ENCODE measurements at regions not wholly inside any gene's neighbourhood (a gene's known extent, or its start where the extent isn't known, plus 50 kb on each side); places are given as distances from the start of the nearest gene placed in this dataset.

DNA sequence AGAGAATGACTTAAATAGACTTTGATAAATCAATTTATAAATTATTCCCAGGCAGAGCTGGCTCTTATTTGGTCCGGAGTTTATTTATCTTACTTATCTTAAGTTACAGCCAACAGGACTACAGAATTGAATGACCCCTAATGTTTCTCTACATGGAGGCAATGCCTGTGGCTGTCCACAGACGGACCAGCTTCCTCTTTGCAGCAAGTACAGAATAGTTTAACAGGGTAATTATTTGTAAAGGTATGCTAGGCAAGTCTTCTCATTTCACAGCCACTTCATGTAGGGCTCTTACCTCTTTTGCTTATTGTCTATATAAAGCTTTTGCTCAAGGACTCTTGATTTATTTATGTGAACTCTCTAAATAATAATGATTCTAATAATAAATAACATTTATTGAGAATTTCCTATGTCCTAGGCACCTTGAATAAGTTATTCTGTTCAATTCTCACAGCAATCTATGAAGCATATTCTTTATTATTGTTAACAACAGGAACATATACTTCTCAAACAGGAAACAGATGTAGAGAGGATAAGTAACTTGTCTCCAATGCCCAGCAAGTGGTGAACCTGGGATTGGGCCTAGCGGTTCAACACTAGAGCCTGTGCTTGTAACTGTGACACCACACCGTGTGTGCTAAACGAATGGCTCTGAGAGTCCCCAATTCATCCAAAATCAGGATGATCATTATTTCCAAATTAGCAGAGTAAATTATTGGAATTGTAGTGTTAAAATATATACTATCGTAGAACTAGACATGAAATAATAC, 58.8 kb upstream of the NXPH2 start:
- Histone ChIP-seq H2BK5ac (ENCODE audit: insufficient read length, low read length) (no peak overlapping the region), H3K18ac (ENCODE audit: insufficient read length, low read depth, low read length) (no peak overlapping the region), H3K79me1 (ENCODE audit: insufficient read depth, low read depth, low read length, poor library complexity, severe bottlenecking) (no peaks in the 10 kb centered on the region), H4K91ac (ENCODE audit: insufficient read length, low read depth, low read length) (no peak overlapping the region), H3K23me2 (ENCODE audit: insufficient read length, low read depth, low read length, poor library complexity, severe bottlenecking) (no peaks in the 10 kb centered on the region), H2BK120ac (ENCODE audit: low read depth, low read length, poor library complexity, severe bottlenecking) (no peak overlapping the region), H3K14ac (ENCODE audit: insufficient read depth, low read length) (no peak overlapping the region), H3K9me3 (ENCODE audit: control insufficient read depth, low read depth, low read length) (no peaks in the 10 kb centered on the region), H2BK12ac (ENCODE audit: insufficient read length, low read depth, low read length) (no peak overlapping the region), H4K5ac (ENCODE audit: insufficient read length, low read depth, low read length) (no peak overlapping the region), H2AK5ac (ENCODE audit: insufficient read length, low read length) (no peak overlapping the region), H3T11ph (ENCODE audit: low read length) (no peak overlapping the region), H4K20me1 (ENCODE audit: control insufficient read depth, insufficient read depth, insufficient read length) (no peaks in the 10 kb centered on the region), H3K9ac (ENCODE audit: extremely low read depth, insufficient read length, low read length) (no peak overlapping the region), H4K8ac (replicated peaks; ENCODE audit: insufficient read length, low read depth, low read length) (no peak overlapping the region), H2BK15ac (ENCODE audit: low read depth, low read length) (no peak overlapping the region), H2AFZ (ENCODE audit: low read length) (no peak overlapping the region), H3K4ac (ENCODE audit: low read depth, low read length) (no peak overlapping the region), H3K4me2 (ENCODE audit: insufficient read depth, insufficient read length, low read length) (no peak overlapping the region), H3K27ac (ENCODE audit: insufficient read length, low read depth, low read length) (no peak overlapping the region), H3K4me1 (ENCODE audit: insufficient read depth, low read length) (no peaks in the 10 kb centered on the region), H3K23ac (ENCODE audit: insufficient read length, low read depth, low read length) (no peak overlapping the region), H3K79me2 (ENCODE audit: insufficient read depth, low read length) (no peaks in the 10 kb centered on the region), H2BK20ac (ENCODE audit: low read depth, low read length, poor library complexity, severe bottlenecking) (no peak overlapping the region), H3K56ac (ENCODE audit: insufficient read length, low read depth, low read length) (no peak overlapping the region), H3K27me3 (ENCODE audit: insufficient read depth, low read length) (no peaks in the 10 kb centered on the region)
- Mint-ChIP-seq H3K27ac (no peak overlapping the region), H3K36me3 (ENCODE audit: insufficient read depth in 1 of 3, low read depth in 3 of 3) (no peaks in the 10 kb centered on the region), H3K4me1 (peaks cover 2% of the 10 kb centered on the region in 2 experiments; a peak in 2 of 4 replicates), H3K9me3 (no peaks in the 10 kb centered on the region), H3K27me3 (ENCODE audit: low read depth) (no peaks in the 10 kb centered on the region; the same call in 1 of the 2 replicates), H3K4me3 (no peak overlapping the region)
- WGBS (ENCODE audit: extremely low coverage, insufficient read length, low lambda C conversion rate): no CpG with 5 or more reads among the region's 6 CpGs
- TF ChIP-seq, protein P1, sequence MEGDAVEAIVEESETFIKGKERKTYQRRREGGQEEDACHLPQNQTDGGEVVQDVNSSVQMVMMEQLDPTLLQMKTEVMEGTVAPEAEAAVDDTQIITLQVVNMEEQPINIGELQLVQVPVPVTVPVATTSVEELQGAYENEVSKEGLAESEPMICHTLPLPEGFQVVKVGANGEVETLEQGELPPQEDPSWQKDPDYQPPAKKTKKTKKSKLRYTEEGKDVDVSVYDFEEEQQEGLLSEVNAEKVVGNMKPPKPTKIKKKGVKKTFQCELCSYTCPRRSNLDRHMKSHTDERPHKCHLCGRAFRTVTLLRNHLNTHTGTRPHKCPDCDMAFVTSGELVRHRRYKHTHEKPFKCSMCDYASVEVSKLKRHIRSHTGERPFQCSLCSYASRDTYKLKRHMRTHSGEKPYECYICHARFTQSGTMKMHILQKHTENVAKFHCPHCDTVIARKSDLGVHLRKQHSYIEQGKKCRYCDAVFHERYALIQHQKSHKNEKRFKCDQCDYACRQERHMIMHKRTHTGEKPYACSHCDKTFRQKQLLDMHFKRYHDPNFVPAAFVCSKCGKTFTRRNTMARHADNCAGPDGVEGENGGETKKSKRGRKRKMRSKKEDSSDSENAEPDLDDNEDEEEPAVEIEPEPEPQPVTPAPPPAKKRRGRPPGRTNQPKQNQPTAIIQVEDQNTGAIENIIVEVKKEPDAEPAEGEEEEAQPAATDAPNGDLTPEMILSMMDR (conservative IDR thresholded peaks at IDR 0.05): no peak
- no peak for DNase-seq
